SIG-M5 (cell line): ENCODE measurements at regions not wholly inside any gene's neighbourhood (a gene's known extent, or its start where the extent isn't known, plus 50 kb on each side); places are given as distances from the start of the nearest gene placed in this dataset.

Experiments used
- DNase-seq: peaks from one replicate; lab custom pipeline; 2025; lab: John Stamatoyannopoulos, UW

DNA sequence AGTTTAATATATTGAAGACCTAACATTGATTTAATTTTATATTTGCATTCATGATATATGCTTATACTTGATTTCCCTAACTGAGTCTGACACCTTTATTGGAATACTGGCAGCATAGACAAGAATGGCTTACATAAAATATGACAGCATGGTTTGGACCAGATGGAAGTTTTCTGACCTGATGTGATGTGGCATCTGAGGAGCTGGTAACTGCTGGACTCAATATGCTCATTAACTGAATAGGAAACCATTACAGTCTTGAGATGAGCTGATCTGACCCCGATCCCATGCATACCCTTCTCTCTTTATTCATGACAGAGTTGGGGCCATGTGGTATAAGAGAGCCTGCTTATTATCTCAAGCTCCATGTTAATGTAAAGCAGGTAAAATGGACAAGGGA is 604.8 kb upstream of the SEL1L start:
- DNase-seq: no peak

DNA sequence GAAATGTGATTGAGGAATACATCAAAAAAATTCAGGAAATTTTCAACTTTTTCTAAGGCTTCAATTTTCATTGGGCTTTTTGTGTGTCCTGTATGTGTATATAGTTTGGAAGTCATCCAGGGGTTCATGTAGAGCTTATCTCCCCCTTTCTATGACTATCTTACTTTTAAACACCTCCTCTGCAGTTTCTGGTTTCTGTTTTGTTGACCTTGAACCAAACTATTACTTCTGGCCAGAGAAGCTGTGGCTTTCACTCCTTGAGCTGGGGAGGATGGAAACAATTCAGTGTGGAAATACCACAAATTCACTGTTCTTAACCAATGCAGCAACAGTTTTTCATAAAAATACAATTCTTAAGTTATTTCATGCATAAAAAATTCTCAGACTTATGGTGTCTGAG is 613.2 kb upstream of the SEL1L start:
- DNase-seq: no peak

GRCh38 chr14:82153689-82154088 is 620.0 kb upstream of the SEL1L start:
- no peak for DNase-seq

DNA sequence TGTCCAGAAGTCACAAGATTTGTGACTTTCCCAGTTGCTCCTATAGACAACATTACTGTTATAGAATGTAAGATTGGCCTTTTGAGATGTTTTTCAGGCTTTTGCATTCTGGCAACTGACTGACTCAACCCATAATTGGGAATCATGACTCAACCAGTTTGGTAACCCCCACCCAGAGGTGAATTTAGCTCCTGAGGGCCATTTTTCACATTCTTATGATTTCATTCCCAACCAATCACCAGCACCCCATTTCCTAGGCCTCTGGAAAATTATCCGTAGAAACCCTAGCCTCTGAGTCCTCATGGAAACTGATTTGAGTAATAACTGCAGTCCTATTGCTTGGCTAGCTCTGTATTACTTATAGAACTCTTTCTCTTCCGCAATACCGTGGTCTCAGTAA is 626.0 kb upstream of the SEL1L start:
- DNase-seq: no peak

- no peak for DNase-seq
These were observed 646.5 kb upstream of the SEL1L start for GRCh38 chr14:82180139-82180538.

GRCh38 chr14:82182646-82183045 is 649.0 kb upstream of the SEL1L start:
- no peak for DNase-seq

DNA sequence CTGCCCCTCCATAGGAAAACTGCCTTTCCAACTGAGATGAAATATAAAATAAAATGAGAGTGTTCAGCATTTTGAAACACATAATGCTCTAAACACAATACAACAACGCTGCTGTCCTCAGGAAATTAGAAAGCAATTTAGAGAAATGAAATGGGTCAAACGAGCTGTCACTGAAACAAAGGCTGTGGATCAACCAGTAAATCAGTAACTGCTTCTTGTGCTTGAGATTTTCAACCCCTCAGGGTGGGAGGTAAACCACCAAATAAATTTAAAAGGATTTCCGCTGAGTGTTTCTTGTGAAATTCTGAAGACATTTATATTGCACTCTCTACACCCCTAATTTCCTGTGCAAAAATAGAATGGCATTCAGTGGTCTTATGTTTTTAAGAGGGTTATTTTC is 657.1 kb upstream of the SEL1L start:
- no peak for DNase-seq

DNA sequence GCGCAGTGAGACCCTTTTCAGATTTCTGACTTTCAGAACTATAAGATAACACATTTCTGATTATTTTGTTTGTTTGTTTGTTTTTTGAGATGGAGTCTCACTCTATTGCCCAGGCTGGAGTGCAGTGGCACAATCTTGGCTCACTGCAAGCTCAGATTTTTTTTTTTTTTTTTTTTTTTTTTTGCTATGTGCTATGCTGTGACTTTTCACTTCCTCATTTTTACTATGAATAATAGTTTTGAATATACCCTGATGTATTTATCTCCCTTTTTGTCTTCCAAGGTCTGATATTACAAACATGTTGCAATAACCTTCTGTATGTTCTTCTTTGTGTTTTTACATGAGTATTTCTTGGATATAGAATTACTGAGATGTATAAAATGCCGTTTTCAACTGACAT is 658.7 kb upstream of the SEL1L start:
- DNase-seq: no peak

- no peak for DNase-seq
These were observed 689.6 kb upstream of the SEL1L start for GRCh38 chr14:82223276-82223675.

GRCh38 chr14:82224610-82225009 is 691.0 kb upstream of the SEL1L start:
- DNase-seq: no peak

DNA sequence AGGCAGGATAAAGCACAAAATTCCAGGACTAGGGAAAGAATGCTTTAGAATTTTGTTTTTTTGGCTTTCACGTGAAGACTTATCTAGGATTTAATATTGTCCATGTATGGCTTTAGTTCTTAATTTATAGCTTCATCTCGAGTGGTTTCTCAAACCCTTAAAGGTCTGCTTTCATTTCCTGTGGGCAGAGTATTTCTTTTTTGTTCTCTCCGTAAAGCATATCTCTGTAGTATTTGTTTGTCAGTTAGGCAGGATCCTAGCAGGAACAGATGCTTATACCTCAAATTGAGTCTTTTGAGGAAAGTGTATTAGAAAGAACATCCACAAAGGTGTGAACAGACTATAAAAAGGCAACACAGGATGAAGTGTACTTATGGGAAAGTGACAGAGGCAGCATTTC is 697.1 kb upstream of the SEL1L start:
- no peak for DNase-seq

- no peak for DNase-seq
These were observed 705.0 kb upstream of the SEL1L start for GRCh38 chr14:82238649-82239048.

DNA sequence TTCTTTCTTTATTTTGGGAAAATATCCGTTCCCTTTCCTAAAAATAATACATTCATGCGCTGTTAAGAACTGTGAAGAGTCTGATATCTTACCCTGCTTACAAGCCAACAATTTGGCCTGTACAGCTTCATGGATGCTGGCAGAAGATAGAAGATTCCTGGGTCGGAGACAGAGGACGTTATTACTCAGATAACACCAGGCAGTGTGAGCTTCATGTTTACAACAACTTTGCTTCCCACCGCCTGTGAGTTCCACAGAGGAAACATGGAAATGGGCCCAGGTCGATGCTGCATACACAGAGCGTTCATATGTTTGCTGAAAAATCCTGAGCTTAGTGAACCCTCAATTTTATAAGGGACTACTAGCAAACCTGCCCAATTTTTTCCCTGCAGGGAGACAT is 705.6 kb upstream of the SEL1L start:
- DNase-seq: no peak

GRCh38 chr14:82244791-82245190 is 711.1 kb upstream of the SEL1L start:
- DNase-seq: no peak

DNA sequence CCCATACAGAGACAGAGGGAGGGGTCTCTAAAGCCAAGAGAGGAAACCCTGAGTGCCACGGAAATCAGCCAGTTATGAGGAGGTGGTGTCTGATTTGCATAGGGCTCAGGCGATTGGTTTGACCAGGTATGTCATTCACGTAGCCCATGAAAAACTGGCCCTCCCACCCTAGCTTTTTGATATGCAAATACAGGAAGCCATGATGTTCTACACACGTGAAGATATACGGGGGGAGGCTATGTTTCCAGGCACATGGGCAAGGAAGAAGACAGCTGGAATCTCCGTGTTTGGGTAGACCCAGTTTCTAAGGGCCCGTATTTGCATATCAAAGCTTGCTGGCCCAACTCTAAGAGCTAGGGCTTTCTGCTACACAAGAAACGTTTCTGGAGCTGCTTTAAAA is 717.8 kb upstream of the SEL1L start:
- no peak for DNase-seq

DNA sequence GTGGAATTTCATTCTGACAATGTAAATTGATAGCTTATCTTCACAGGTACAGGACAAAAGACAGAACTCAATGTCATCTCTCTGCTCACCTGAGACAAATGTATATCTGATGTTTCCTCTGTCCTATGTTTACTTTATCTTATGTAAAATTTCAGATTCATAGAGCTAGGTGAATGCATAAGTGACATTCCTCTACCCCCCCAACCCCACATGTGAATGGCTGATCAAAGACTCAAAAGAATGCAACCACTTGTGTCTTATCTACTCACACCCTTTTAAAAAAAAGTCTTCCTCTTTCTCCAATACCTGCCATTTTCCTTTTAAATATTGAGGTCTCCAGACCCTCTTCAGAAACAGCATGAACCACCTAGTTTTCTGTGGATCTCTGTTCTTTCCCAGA is 736.6 kb upstream of the SEL1L start:
- DNase-seq: no peak

GRCh38 chr14:82298811-82299210 is 765.2 kb upstream of the SEL1L start:
- no peak for DNase-seq

DNA sequence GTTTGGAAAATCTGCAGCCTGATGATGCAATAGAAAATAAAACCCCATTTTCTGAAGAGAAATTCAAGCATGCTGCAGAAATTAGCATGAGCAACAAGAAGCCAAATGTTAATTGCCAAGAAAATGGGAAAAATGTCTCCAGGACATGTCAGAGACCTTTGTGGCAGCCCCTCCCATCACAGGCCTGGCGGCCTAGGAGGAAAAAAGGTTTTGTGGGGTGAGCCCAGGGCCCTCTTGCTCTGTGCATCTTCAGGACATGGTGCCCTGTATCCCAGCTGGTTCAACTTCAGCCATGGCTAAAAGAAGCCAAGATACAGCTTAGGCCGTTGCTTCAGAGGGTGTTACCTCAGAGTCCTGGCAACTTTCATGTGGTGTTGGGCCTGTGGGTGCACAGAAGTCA is 775.5 kb upstream of the SEL1L start:
- DNase-seq: no peak

GRCh38 chr14:82313889-82314288 is 780.2 kb upstream of the SEL1L start:
- DNase-seq: no peak

DNA sequence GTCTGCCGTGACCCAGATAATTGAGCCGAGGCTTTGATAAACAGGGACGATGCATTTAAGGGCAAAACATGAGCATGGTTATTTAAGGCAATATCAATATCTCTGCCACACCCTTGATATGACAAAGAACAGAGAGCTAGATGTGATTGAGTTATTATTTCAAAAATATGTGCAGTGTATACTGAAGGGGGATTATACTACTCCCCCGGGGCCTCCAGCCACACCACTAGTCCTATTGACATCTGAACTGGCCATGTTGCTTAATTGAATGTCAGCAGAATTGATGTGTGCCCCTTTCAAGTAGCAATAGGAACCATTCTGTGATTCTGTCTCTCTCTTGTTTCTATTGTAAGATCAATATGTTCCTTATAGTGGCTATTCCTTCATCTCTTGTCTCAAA is 794.8 kb upstream of the SEL1L start:
- DNase-seq: no peak

GRCh38 chr14:82341261-82341810 is 807.7 kb upstream of the SEL1L start:
- no peak for DNase-seq

DNA sequence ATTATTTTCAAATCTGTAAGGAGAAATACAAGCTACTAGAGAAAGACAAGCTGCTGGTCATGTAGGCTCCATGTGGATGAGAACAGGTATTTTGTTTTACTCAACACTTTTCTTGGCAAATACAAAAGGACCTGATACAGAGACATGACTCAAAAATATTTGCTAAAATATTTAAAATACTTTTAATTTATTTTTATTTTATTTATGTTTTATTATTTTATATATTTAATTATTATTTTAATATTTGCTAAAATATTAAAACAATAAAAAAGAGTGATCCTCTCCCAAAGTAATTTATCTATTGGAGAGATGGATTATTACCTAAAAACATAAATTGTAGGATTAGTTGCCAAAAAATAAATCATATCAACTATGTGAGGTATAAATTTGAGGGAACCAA is 808.9 kb upstream of the SEL1L start:
- no peak for DNase-seq

- no peak for DNase-seq
These were observed 811.5 kb upstream of the SEL1L start for GRCh38 chr14:82345184-82345583.

DNA sequence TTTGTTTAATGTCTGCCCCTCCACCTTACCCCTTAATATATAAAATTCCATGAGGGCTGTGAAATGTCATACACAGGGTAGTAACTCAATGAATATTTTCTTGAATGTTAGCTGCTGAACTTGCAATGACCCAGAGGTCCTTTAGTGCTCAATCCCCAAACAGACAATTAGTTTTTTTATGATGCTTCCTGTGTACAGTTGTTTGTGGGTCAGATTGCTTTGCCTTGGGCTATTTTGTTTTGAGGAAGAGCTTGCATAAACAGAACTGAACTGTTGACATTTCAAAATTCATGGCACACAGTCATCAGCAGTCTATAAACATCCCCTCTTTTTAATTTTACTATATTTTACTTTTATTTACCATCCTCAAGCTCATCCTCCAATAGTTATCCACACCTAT is 820.5 kb upstream of the SEL1L start:
- no peak for DNase-seq

- DNase-seq: no peak
These were observed 825.5 kb upstream of the SEL1L start for GRCh38 chr14:82359201-82359600.
